Brain microvascular endothelial cell (primary cell): ENCODE measurements at regions not wholly inside any gene's neighbourhood (a gene's known extent, or its start where the extent isn't known, plus 50 kb on each side); places are given as distances from the start of the nearest gene placed in this dataset.

Experiments used
- DNase-seq: peaks from one replicate; pipeline ENCODE4 v3.0.0-alpha.2; 2020
- H3K27ac ChIP-seq: fragments of 250-450 bp; sonication (Bioruptor Pico); 2 replicates; pipeline ENCODE4 v1.5.1; 2020; ENCODE audit warnings: mild to moderate bottlenecking, moderate library complexity
- H3K27me3 ChIP-seq: fragments of 250-450 bp; sonication (Bioruptor Pico); replicated peaks from 2 replicates; pipeline ENCODE4 v1.5.1; 2020; ENCODE audit warnings: mild to moderate bottlenecking
- H3K36me3 ChIP-seq: fragments of 250-450 bp; sonication (Bioruptor Pico); replicated peaks from 2 replicates; pipeline ENCODE4 v1.5.1; 2020; ENCODE audit warnings: mild to moderate bottlenecking
- H3K4me3 ChIP-seq: 2 replicates; pipeline ENCODE4 v1.5.1; 2011; ENCODE audit warnings: low read depth, mild to moderate bottlenecking, control low read depth, low read length, moderate library complexity
- in situ Hi-C: cut with HindIII; loops from 2 replicates; pipeline ENCODE4 v1.10.0; 2017; ENCODE audit warnings: low sequenced_read_pairs, low pct_ligation_motif_present
- TF ChIP-seq, protein P1 (sequence below): IDR thresholded peaks from 2 replicates; pipeline ENCODE4 v1.5.1; 2011; ENCODE audit warnings: low read depth, mild to moderate bottlenecking, moderate library complexity, low read length, control low read depth, inconsistent platforms; ENCODE audit errors: missing control alignments

DNA sequence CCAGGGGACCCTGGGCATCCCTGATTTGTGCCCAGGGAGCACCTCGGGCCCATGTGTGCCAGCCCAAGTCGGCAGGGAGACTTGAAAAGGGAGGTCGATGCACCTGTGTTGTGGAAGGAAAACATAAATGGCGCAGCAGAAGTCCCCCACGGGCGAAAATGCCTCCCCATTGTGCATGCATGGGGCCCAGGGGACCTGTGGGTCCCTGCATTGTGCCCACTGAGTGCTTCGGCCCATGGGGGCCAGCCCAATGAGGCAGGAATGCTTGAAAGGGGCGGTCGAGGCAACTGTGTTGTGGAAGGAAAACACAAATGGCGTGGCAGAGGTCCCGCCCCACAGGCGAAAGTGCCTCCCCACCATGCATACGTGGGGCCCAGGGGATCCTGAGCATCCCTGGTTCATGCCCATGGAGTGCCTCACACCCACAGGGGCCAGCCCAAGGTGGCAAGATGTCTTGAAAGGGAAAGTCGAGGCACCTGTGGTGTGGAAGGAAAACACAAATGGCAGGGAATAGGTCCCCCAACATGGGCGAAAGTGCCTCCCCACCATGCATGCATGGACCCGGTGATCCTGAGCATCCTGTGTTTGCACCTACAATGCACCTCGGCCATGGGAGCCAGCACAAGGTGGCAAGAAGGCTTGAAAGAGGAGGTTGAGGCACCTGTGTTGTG is 368.0 kb downstream of the ALG10 start:
- Histone ChIP-seq H3K4me3 (no peak overlapping the region), H3K36me3 (no peaks in the 10 kb centered on the region), H3K27ac (no peak overlapping the region), H3K27me3 (no peaks in the 10 kb centered on the region)
- DNase-seq, result no peak
- in situ Hi-C loops, result no loop called here
- TF ChIP-seq, protein P1, sequence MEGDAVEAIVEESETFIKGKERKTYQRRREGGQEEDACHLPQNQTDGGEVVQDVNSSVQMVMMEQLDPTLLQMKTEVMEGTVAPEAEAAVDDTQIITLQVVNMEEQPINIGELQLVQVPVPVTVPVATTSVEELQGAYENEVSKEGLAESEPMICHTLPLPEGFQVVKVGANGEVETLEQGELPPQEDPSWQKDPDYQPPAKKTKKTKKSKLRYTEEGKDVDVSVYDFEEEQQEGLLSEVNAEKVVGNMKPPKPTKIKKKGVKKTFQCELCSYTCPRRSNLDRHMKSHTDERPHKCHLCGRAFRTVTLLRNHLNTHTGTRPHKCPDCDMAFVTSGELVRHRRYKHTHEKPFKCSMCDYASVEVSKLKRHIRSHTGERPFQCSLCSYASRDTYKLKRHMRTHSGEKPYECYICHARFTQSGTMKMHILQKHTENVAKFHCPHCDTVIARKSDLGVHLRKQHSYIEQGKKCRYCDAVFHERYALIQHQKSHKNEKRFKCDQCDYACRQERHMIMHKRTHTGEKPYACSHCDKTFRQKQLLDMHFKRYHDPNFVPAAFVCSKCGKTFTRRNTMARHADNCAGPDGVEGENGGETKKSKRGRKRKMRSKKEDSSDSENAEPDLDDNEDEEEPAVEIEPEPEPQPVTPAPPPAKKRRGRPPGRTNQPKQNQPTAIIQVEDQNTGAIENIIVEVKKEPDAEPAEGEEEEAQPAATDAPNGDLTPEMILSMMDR, result no peak

GRCh38 chr12:34390846-34391700 is 368.8 kb downstream of the ALG10 start:
- H3K27ac ChIP-seq, result no peak overlapping the region
- in situ Hi-C loops, result no loop called here

DNA sequence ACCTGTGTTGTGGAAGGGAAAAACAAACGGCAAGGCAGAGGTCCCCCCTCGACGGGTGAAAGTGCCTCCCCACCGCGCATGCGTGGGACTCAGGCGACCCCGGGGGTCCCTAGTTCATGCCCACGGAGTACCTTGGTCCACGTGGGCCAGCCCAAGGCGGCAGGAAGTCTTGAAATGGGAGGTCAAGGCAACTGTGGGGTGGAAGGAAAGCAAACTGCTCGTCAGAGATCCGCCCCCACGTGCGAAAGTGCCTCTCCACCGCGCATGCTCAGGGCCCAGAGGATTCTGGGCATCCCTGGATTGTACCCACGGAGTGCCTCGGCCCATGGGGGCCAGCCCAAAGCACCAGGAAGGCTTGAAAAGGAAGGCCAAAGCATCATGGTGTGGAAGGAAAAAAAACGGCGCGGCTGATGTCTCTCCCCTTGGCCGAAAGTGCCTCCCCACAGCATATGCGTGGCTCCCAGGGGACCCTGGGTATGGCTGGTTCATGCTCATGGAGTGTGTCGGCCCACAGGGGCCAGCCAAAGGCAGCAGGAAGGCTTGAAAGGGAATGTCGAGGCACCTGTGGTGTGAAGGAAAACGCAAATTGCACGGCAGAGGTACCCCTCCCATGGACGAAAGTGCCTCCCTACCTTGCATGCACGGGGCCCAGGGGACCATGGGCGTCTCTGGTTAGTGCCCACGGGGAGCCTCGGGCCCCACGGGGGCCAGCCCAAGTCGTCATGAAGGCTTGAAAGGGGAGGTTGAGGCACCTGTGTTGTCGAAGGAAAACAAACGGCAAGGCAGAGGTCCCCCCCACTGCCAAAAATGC is 369.7 kb downstream of the ALG10 start:
- no peak overlapping the region for H3K27ac ChIP-seq
- no peaks in the 10 kb centered on the region for H3K27me3 ChIP-seq
- no peak overlapping the region for H3K4me3 ChIP-seq
- TF ChIP-seq, protein P1, result no peak
- H3K36me3 ChIP-seq, result no peaks in the 10 kb centered on the region
- no peak for DNase-seq
- in situ Hi-C loops, result no loop called here

More at GRCh38 chr12:34390846-34391700, 368.8 kb downstream of the ALG10 start:
- Histone ChIP-seq H3K36me3 (no peaks in the 10 kb centered on the region), H3K4me3 (no peak overlapping the region), H3K27me3 (no peaks in the 10 kb centered on the region)
- no peak for DNase-seq
- TF ChIP-seq, protein P1, result no peak

DNA sequence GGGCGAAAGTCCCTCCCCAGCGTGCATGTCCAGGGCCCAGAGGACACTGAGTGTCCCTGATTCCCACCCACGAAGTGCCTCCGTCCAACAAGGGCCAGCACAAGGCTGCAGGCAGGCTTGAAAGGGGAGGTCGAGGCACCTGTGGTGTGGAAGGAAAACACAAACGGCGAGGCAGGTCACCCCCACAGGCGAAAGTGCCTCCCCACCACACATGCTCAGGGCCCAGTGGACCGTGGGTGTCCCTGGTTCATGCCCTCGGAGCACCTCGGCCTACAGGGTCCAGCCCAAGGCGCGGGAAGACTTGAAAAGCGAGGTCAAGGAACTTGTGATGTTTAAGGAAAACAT is 370.4 kb downstream of the ALG10 start:
- Histone ChIP-seq H3K36me3 (no peaks in the 10 kb centered on the region), H3K4me3 (no peak overlapping the region), H3K27ac (no peak overlapping the region), H3K27me3 (no peaks in the 10 kb centered on the region)
- TF ChIP-seq, protein P1, result no peak
- DNase-seq, result no peak
- in situ Hi-C loops, result no loop called here

GRCh38 chr12:34393086-34393820 is 371.0 kb downstream of the ALG10 start:
- no peak overlapping the region for H3K27ac ChIP-seq
- in situ Hi-C loops, result no loop called here
- no peaks in the 10 kb centered on the region for H3K27me3 ChIP-seq
- no peak overlapping the region for H3K4me3 ChIP-seq
- H3K36me3 ChIP-seq, result no peaks in the 10 kb centered on the region
- TF ChIP-seq, protein P1, result no peak
- no peak for DNase-seq
